Thyroid gland (tissue), 4 donors: ENCODE measurements at regions not wholly inside any gene's neighbourhood (a gene's known extent, or its start where the extent isn't known, plus 50 kb on each side); places are given as distances from the start of the nearest gene placed in this dataset.
"Not testable (repeated sequence)": the region's sequence is repeated elsewhere in the genome, so short reads cannot be mapped to it uniquely, and the experiment has no call there.

Source experiments
- POLR2A ChIP-seq, 2 donors: fragments of 450-650 bp; IDR thresholded peaks; one replicate each; pipeline ENCODE4 v1.6.1; 2017; ENCODE audit warnings: antibody characterized with exemption in 2 of 2, mild to moderate bottlenecking in 2 of 2, moderate library complexity in 1 of 2
- TF ChIP-seq, protein P1 (sequence below), 6 experiments: fragments of 200-600 bp in 3 of 6; fragments of 450-650 bp in 3 of 6; sonication (generic) in 3 of 6; IDR thresholded peaks; one replicate each; pipeline ENCODE4 v1.5.1; 2016 to 2019; ENCODE audit warnings: antibody characterized with exemption in 6 of 6, mild to moderate bottlenecking in 2 of 6, inconsistent platforms in 1 of 6, moderate library complexity in 1 of 6

GRCh38 chr6:131504387-131504786 is 68.6 kb upstream of the ARG1 start:
- TF ChIP-seq, protein P1, sequence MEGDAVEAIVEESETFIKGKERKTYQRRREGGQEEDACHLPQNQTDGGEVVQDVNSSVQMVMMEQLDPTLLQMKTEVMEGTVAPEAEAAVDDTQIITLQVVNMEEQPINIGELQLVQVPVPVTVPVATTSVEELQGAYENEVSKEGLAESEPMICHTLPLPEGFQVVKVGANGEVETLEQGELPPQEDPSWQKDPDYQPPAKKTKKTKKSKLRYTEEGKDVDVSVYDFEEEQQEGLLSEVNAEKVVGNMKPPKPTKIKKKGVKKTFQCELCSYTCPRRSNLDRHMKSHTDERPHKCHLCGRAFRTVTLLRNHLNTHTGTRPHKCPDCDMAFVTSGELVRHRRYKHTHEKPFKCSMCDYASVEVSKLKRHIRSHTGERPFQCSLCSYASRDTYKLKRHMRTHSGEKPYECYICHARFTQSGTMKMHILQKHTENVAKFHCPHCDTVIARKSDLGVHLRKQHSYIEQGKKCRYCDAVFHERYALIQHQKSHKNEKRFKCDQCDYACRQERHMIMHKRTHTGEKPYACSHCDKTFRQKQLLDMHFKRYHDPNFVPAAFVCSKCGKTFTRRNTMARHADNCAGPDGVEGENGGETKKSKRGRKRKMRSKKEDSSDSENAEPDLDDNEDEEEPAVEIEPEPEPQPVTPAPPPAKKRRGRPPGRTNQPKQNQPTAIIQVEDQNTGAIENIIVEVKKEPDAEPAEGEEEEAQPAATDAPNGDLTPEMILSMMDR (IDR thresholded peaks at IDR 0.05): not testable (repeated sequence)
- not testable (repeated sequence) for TF ChIP-seq POLR2A (IDR thresholded peaks at IDR 0.05)
